ENCODE measurements at regions not wholly inside any gene's neighbourhood (a gene's known extent, or its start where the extent isn't known, plus 50 kb on each side); places are given as distances from the start of the nearest gene placed in this dataset.

- H3K9ac ChIP-seq (ENCODE audit: low read depth, low read length), result no peak overlapping the region
- no peaks in the 10 kb centered on the region for H3K27me3 ChIP-seq (ENCODE audit: control insufficient read depth, insufficient read depth, low read length)
Measured at GRCh38 chr14:60349663-60350365, 100.8 kb downstream of the PPM1A start.

GRCh38 chr14:60350366-60350720 lies 101.3 kb downstream of the PPM1A start:
- no peaks in the 10 kb centered on the region for H3K36me3 ChIP-seq (ENCODE audit: control insufficient read depth, insufficient read depth, low read length)
- H3K4me3 ChIP-seq (ENCODE audit: low read depth, low read length), result no peak overlapping the region
- no peaks in the 10 kb centered on the region for H3K27me3 ChIP-seq (ENCODE audit: control insufficient read depth, insufficient read depth, low read length)
- peaks cover 30% of the 10 kb centered on the region for H3K4me1 ChIP-seq (ENCODE audit: control insufficient read depth, insufficient read depth, low read length)
- no peak overlapping the region for H3K9ac ChIP-seq (ENCODE audit: low read depth, low read length)
- no peak overlapping the region for H3K27ac ChIP-seq (ENCODE audit: low read depth, low read length)
- no peaks in the 10 kb centered on the region for H3K9me3 ChIP-seq (ENCODE audit: control insufficient read depth, insufficient read depth, low read length)

More at GRCh38 chr14:60349663-60350365, 100.8 kb downstream of the PPM1A start:
- H3K9me3 ChIP-seq (ENCODE audit: control insufficient read depth, insufficient read depth, low read length), result no peaks in the 10 kb centered on the region
- no peaks in the 10 kb centered on the region for H3K36me3 ChIP-seq (ENCODE audit: control insufficient read depth, insufficient read depth, low read length)
- no peak overlapping the region for H3K27ac ChIP-seq (ENCODE audit: low read depth, low read length)
- H3K4me3 ChIP-seq (ENCODE audit: low read depth, low read length), result no peak overlapping the region
- peaks cover 30% of the 10 kb centered on the region for H3K4me1 ChIP-seq (ENCODE audit: control insufficient read depth, insufficient read depth, low read length)

- H3K9me3 ChIP-seq (ENCODE audit: control insufficient read depth, insufficient read depth, low read length), result no peaks in the 10 kb centered on the region
- peaks cover 24% of the 10 kb centered on the region for H3K4me1 ChIP-seq (ENCODE audit: control insufficient read depth, insufficient read depth, low read length)
- no peak overlapping the region for H3K9ac ChIP-seq (ENCODE audit: low read depth, low read length)
- H3K27ac ChIP-seq (ENCODE audit: low read depth, low read length), result no peak overlapping the region
- H3K4me3 ChIP-seq (ENCODE audit: low read depth, low read length), result no peak overlapping the region
- no peaks in the 10 kb centered on the region for H3K36me3 ChIP-seq (ENCODE audit: control insufficient read depth, insufficient read depth, low read length)
- no peaks in the 10 kb centered on the region for H3K27me3 ChIP-seq (ENCODE audit: control insufficient read depth, insufficient read depth, low read length)
Measured at GRCh38 chr14:60353420-60353819, 104.4 kb downstream of the PPM1A start.

- Histone ChIP-seq H3K27me3 (ENCODE audit: control insufficient read depth, insufficient read depth, low read length) (no peaks in the 10 kb centered on the region), H3K4me1 (ENCODE audit: control insufficient read depth, insufficient read depth, low read length) (peaks cover 12% of the 10 kb centered on the region)
Measured at GRCh38 chr14:60355768-60356167, 106.7 kb downstream of the PPM1A start.

GRCh38 chr14:60356386-60356785 lies 107.4 kb downstream of the PPM1A start:
- H3K9me3 ChIP-seq (ENCODE audit: control insufficient read depth, insufficient read depth, low read length), result no peaks in the 10 kb centered on the region
- peaks cover 12% of the 10 kb centered on the region for H3K4me1 ChIP-seq (ENCODE audit: control insufficient read depth, insufficient read depth, low read length)
- no peaks in the 10 kb centered on the region for H3K36me3 ChIP-seq (ENCODE audit: control insufficient read depth, insufficient read depth, low read length)
- H3K9ac ChIP-seq (ENCODE audit: low read depth, low read length), result no peak overlapping the region
- H3K27me3 ChIP-seq (ENCODE audit: control insufficient read depth, insufficient read depth, low read length), result no peaks in the 10 kb centered on the region
- peak overlapping the region; percentile 65 for H3K27ac ChIP-seq (ENCODE audit: low read depth, low read length)
- H3K4me3 ChIP-seq (ENCODE audit: low read depth, low read length), result peak overlapping the region; percentile 11; the same call in 1 of the 2 replicates

More at GRCh38 chr14:60355768-60356167, 106.7 kb downstream of the PPM1A start:
- Histone ChIP-seq H3K4me3 (ENCODE audit: low read depth, low read length) (no peak overlapping the region), H3K9ac (ENCODE audit: low read depth, low read length) (no peak overlapping the region), H3K27ac (ENCODE audit: low read depth, low read length) (no peak overlapping the region), H3K36me3 (ENCODE audit: control insufficient read depth, insufficient read depth, low read length) (no peaks in the 10 kb centered on the region), H3K9me3 (ENCODE audit: control insufficient read depth, insufficient read depth, low read length) (no peaks in the 10 kb centered on the region)

- Histone ChIP-seq H3K4me1 (ENCODE audit: control insufficient read depth, insufficient read depth, low read length) (peaks cover 12% of the 10 kb centered on the region), H3K4me3 (ENCODE audit: low read depth, low read length) (peak overlapping the region; percentile 11; the same call in 1 of the 2 replicates), H3K36me3 (ENCODE audit: control insufficient read depth, insufficient read depth, low read length) (no peaks in the 10 kb centered on the region), H3K9ac (ENCODE audit: low read depth, low read length) (no peak overlapping the region), H3K9me3 (ENCODE audit: control insufficient read depth, insufficient read depth, low read length) (no peaks in the 10 kb centered on the region), H3K27me3 (ENCODE audit: control insufficient read depth, insufficient read depth, low read length) (no peaks in the 10 kb centered on the region), H3K27ac (ENCODE audit: low read depth, low read length) (peak overlapping the region; percentile 65)
Measured at GRCh38 chr14:60356906-60357550, 108.0 kb downstream of the PPM1A start.

- Histone ChIP-seq H3K4me3 (ENCODE audit: low read depth, low read length) (no peak overlapping the region), H3K27me3 (ENCODE audit: control insufficient read depth, insufficient read depth, low read length) (no peaks in the 10 kb centered on the region), H3K36me3 (ENCODE audit: control insufficient read depth, insufficient read depth, low read length) (no peaks in the 10 kb centered on the region), H3K4me1 (ENCODE audit: control insufficient read depth, insufficient read depth, low read length) (peaks cover 12% of the 10 kb centered on the region), H3K27ac (ENCODE audit: low read depth, low read length) (no peak overlapping the region), H3K9ac (ENCODE audit: low read depth, low read length) (no peak overlapping the region), H3K9me3 (ENCODE audit: control insufficient read depth, insufficient read depth, low read length) (no peaks in the 10 kb centered on the region)
Measured at GRCh38 chr14:60357551-60358149, 108.6 kb downstream of the PPM1A start.

- Histone ChIP-seq H3K4me1 (ENCODE audit: control insufficient read depth, insufficient read depth, low read length) (no peaks in the 10 kb centered on the region), H3K36me3 (ENCODE audit: control insufficient read depth, insufficient read depth, low read length) (no peaks in the 10 kb centered on the region), H3K9ac (ENCODE audit: low read depth, low read length) (no peak overlapping the region), H3K9me3 (ENCODE audit: control insufficient read depth, insufficient read depth, low read length) (no peaks in the 10 kb centered on the region), H3K27ac (ENCODE audit: low read depth, low read length) (no peak overlapping the region), H3K27me3 (ENCODE audit: control insufficient read depth, insufficient read depth, low read length) (no peaks in the 10 kb centered on the region), H3K4me3 (ENCODE audit: low read depth, low read length) (no peak overlapping the region)
Measured at GRCh38 chr14:60363275-60363674, 114.3 kb downstream of the PPM1A start.

- Histone ChIP-seq H3K36me3 (ENCODE audit: control insufficient read depth, insufficient read depth, low read length) (no peaks in the 10 kb centered on the region), H3K27ac (ENCODE audit: low read depth, low read length) (no peak overlapping the region), H3K9ac (ENCODE audit: low read depth, low read length) (no peak overlapping the region), H3K9me3 (ENCODE audit: control insufficient read depth, insufficient read depth, low read length) (no peaks in the 10 kb centered on the region), H3K27me3 (ENCODE audit: control insufficient read depth, insufficient read depth, low read length) (no peaks in the 10 kb centered on the region), H3K4me3 (ENCODE audit: low read depth, low read length) (no peak overlapping the region), H3K4me1 (ENCODE audit: control insufficient read depth, insufficient read depth, low read length) (no peaks in the 10 kb centered on the region)
Measured at GRCh38 chr14:60363687-60364086, 114.7 kb downstream of the PPM1A start.

- Histone ChIP-seq H3K9me3 (ENCODE audit: control insufficient read depth, insufficient read depth, low read length) (no peaks in the 10 kb centered on the region), H3K4me3 (ENCODE audit: low read depth, low read length) (no peak overlapping the region), H3K4me1 (ENCODE audit: control insufficient read depth, insufficient read depth, low read length) (no peaks in the 10 kb centered on the region), H3K27me3 (ENCODE audit: control insufficient read depth, insufficient read depth, low read length) (no peaks in the 10 kb centered on the region), H3K36me3 (ENCODE audit: control insufficient read depth, insufficient read depth, low read length) (no peaks in the 10 kb centered on the region), H3K27ac (ENCODE audit: low read depth, low read length) (no peak overlapping the region), H3K9ac (ENCODE audit: low read depth, low read length) (no peak overlapping the region)
Measured at GRCh38 chr14:60381909-60382308, 104.0 kb downstream of the C14orf39 start.

Measured in HUES48 (cell line).